Stimulated activated CD8-positive, alpha-beta memory T cell treated with anti-CD3 and anti-CD28 coated beads, Interleukin-2, amount 100 ng/mL, for 48 hours (primary cell): ENCODE measurements at regions not wholly inside any gene's neighbourhood (a gene's known extent, or its start where the extent isn't known, plus 50 kb on each side); places are given as distances from the start of the nearest gene placed in this dataset.
"Not testable (repeated sequence)": the region's sequence is repeated elsewhere in the genome, so short reads cannot be mapped to it uniquely, and the experiment has no call there.

ENCODE experiments used
- DNase-seq, 2 donors: peaks; one replicate each; pipeline ENCODE4 v3.0.0-alpha.2; 2020; ENCODE audit warnings: low read depth in 2 of 2

DNA sequence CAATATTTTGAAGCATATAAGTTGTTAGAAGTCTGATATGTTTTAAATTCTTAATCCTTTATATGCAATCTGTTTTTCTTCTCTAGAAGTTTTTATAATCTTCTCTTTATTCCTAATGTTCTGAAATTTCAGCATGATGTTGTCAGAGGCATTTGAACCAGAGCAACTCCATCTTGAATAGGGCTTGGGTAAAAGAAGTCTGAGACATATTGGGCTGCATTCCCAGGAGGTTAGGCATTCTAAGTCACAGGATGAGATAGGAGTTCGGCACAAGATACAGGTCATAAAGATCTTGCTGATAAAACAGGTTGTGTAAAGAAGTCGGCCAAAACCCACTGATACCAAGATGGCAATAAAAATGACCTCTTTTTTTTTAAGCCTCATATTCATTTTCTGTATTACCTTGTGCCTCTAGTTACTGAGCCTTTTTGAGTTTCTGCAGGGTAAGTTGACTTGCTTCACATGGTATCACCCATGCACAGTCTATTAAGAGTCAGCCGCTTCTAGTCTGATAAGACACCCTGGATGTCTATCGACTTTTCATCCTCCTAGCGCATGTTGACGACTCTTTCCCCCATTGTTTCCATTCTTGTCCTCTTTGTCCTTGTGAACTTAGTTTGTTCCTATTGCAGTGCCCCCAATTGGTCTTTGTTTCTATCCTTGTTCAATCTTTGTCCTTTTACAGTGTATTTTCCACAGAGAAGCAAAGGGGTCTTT is 80.8 kb upstream of the RNU6-1 start:
- no peak for DNase-seq

DNA sequence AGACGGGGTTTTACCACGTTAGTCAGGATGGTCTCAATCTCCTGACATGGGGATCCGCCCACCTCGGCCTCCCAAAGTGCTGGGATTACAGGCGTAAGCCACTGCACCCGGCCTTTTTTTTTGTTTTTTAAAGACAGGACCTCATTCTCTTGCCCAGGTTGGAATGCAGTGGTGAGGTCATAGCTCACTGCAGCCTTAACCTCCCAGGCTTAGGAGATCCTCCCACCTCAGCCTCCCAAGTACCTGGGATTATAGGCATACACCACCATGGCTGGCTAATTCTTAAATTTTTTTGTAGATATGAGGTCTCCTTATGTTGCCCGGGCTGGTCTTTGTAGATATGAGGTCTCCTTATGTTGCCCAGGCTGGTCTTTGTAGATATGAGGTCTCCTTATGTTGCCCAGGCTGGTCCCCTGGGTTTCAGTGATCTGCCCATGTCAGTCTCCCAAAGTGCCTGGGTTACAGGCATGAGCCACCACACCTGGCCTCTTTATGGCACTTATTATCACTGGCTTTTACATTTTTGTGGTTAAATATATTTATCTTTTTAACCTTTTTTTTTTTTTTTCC is 82.3 kb upstream of the RNU6-1 start:
- no peak for DNase-seq

- DNase-seq, result no peak
Observed at GRCh38 chr15:67922971-67923945, 83.4 kb upstream of the RNU6-1 start.

GRCh38 chr15:67924359-67924974 is 84.6 kb upstream of the RNU6-1 start:
- no peak for DNase-seq

DNA sequence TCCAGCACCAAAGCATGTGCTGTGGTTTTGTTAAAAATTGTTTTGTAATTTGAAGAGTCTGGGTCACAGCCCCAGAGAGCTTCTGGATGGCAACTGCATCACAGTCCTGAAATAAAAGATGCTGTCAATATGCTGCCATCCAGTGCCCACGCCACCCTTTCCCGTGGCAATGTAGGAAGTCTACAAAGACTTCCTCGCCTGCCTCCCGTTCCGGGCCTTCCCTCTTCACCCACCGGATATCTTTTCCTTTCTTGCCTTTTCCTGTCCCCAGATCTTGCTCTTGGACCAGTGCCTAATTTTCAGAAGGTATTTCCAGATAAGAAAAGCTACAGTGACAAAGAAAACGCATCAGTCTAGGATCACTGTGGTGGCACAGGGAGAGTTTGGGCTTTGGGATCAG is 85.3 kb upstream of the RNU6-1 start:
- no peak for DNase-seq

DNA sequence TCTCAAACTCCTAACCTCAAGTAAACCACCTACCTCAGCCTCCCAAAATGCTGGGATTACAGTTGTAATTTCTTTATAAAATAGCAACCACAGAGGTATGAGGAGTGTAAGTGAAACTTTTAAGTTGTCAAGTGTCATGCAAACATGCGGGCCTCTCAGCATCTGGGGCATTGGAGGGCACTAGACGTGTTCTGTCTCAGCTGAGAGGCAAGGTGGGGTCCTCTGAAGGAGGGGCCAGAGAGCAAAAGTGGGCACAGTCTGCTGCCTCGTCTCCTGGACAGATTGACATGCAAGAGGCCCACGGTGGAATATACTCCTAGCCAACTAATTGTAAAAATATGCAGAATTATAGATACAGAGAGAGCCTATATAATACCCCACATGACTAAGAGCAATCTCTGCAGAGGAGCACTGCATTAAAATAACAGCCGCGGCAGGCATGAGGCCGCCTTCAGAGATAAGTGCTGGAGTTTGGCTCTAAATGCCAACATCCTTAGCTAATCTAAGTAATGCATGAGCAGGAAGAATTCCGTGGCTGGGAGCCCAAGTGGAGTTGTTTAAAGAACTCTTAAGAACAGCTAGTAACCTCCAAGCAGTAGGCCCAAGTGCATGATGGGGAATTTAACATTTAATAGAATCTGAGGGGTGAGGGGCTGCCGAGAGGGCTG is 87.8 kb upstream of the RNU6-1 start:
- DNase-seq, result no peak

DNA sequence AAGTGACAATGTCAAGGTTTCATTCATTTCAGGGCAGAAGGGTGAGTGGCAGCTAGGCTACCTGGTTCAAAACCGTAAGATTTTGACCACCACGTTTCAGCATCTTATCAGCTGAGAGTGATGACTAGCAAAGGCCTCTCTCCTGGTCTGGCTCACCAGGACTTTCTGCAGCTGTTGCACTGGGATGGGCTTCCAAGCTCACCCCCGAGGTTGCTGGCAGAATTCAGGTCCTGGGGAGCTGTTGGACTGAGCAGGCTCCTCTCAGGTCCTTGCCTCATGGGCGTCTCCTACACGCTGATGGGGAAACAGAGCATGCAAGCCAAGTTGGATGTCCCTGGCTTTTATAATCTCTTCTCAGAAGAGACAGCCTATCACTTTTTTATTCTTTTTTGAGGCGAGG is 88.8 kb upstream of the RNU6-1 start:
- DNase-seq, result no peak

DNA sequence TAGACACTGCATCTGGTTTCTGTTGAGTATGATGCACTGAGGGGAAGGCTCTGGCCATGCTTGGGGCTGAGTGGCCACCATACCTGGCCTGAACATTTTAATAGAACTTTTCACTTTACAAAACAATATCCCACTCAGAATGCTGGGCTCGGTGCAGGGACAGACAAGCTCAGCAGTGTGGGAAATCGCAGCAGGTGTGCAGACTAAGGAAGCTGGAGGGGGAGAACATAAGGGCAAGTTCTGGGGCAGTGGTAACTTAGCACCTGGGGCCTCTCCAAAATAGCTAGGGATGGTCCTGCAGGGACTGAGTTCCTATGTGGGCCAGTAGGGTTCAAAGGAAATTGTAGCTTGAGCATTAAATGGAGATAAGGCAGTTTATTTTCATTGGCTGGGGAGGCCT is 90.9 kb upstream of the RNU6-1 start:
- DNase-seq, result no peak

- no peak for DNase-seq
Observed at GRCh38 chr15:67931861-67932260, 92.0 kb upstream of the RNU6-1 start.

GRCh38 chr15:67934126-67934525 is 94.3 kb upstream of the RNU6-1 start:
- not testable (repeated sequence) for DNase-seq

DNA sequence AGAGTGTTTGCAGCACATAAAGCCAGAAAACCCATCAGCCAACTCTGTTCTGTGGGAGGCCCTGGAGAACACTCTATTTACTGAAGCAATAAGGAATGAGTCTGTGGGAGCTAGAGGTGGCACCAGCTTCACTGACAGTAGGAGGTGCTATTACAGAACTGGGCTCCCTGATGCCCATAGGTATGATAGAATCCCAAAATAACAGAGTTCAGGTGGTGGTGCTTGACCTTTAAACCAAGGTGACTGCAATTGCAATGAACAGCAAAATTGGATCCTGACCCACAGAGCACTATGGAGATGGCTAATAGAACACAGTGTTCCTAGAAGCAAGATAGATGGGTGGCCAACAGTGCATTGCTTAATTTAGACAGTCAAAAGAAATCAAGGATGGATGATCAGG is 95.4 kb upstream of the RNU6-1 start:
- no peak for DNase-seq

DNA sequence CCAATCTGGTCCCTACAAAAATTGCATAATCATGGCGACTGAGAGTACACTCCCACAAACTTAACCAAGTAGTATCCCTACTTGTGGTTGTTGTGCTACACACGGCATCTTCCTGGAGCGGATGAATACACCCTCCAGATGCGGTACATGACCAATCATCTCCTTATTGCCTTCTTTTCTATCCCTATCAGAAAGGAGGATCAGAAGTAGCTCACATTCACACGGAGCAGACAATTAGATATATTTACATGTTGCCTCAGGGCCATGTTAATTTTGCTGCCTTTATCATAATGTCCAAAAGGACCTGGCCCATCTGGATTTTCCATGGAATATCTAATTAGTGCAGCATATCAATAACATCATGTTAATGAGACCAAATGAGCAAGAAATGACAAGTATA is 96.4 kb upstream of the RNU6-1 start:
- DNase-seq, result no peak

DNA sequence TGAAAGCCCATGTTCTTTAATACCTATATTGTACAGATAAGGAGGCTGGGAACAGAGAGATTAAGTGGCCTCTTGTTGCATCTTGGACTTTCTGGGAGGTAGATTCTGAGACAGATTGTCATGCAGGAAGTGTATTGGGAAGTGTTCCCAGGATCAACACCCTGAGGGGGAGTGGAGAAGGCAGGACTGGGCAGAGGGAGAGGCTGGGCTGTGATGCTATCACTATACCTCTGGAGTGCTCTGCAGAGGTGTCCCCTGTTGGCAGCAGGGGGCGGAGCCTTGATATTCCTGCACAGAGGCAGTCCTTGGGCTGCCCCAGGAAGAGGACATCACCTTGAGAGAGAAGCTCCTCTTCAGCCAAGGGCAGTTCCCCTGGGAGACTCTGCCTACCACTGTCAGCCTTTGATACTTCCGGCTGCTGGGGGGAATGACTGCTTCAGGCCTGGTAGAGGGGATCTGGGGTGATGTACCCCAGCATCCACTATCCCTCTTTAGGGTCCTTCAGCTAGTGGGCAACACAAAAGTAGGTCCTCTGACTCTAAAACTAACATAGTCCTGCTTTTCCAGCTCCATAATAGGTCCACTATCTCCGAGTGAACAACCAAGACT is 97.4 kb upstream of the RNU6-1 start:
- no peak for DNase-seq

DNA sequence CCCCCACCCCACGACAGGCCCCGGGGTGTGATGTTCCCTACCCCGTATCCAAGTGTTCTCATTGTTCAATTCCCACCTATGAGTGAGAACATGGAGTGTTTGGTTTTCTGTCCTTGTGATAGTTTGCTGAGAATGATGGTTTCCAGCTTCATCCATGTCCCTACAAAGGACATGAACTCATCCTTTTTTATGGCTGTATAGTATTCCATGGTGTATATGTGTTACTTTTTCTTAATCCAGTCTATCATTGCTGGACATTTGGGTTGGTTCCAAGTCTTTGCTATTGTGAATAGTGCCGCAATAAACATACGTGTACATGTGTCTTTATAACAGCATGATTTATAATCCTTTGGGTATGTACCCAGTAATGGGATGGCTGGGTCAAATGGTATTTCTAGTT is 99.3 kb upstream of the RNU6-1 start:
- DNase-seq, result not testable (repeated sequence)

GRCh38 chr15:67939588-67940323 is 99.9 kb upstream of the RNU6-1 start:
- not testable (repeated sequence) for DNase-seq

DNA sequence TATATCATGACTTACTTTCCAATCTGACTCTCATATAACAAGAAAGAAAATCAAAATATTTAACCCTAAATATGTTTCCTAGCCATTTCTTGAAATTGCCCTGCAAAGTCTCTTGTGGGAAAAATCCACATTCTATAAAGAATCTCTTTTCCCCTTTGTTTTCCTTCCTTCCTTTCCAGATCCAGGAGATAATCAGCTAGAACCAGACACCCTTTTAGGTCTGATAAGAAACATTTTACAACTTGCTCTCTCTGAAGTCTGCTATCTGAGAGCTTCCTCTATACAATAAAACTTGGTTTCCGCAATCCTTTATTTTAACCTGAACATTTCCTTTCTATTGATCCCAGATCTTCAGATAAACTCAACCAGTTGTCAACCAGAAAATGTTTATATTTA is 100.5 kb upstream of the RNU6-1 start:
- no peak for DNase-seq

DNA sequence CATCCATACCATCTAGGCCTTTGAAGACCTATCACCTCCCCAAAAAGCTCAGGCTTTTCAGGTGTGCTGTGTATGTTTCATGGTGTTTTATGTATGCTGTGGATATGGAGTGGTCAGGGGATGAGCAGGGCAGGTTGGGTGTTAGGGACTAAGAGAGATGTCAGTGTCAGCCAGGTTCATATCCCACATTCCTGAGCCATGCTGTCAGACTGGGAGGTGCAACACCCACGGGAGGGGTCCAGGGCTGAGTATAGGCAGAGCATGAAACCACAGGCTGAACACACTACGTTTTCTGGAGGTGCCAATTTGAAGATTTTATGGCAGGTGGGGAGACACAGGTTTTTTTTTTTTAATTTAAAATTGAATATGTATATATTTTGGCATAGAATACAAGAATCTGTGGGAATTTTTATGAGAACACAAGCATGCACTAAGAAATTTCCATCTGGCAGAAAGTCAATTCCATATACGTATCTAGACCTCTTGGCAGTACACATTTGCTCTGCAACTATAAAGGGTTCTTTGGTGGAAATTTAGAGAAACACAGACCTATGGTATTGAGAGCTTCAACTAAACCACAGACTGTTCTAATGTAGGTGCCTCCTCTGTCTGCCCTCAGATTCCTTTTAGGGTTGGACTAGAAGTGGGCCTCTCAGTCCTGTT is 101.9 kb upstream of the RNU6-1 start:
- no peak for DNase-seq

GRCh38 chr15:67943475-67943874 is 103.6 kb upstream of the RNU6-1 start:
- DNase-seq, result no peak

- DNase-seq, result no peak
Observed at GRCh38 chr15:67944010-67944641, 104.3 kb upstream of the RNU6-1 start.

DNA sequence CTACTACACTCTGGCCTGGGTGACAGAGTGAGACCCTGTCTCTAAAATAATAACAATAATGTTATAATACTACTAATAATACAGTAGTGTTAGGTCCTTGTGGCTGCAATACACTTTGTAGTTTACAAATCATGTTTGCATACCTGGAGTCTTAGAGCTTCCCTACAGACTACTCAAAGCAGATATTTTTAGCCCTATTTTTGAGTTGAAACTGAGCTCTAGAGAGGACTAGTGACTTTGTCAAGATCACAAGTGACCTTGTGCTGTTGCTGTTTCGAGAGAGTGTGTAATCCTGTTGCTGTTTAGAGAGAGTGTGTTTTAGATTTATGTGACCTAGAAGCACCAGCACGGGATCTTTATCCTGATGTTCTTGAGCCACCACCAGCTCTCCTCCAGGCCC is 105.3 kb upstream of the RNU6-1 start:
- no peak for DNase-seq
